LNCaP clone FGC (cell line): ENCODE measurements at regions not wholly inside any gene's neighbourhood (a gene's known extent, or its start where the extent isn't known, plus 50 kb on each side); places are given as distances from the start of the nearest gene placed in this dataset.
"Not testable (repeated sequence)": the region's sequence is repeated elsewhere in the genome, so short reads cannot be mapped to it uniquely, and the experiment has no call there.

Experiments
- DNase-seq: peaks from one replicate; pipeline ENCODE4 v3.0.0-alpha.2; 2011; ENCODE audit warnings: low read depth
- H3K4me3 ChIP-seq: 2 replicates; pipeline ENCODE4 v1.5.1; 2011; ENCODE audit warnings: mild to moderate bottlenecking, low read depth, low read length, control low read depth
- TF ChIP-seq, protein P1 (sequence below): IDR thresholded peaks from 2 replicates; pipeline ENCODE4 v1.5.1; 2012; ENCODE audit warnings: mild to moderate bottlenecking; ENCODE audit not compliant: control insufficient read depth, insufficient read depth; ENCODE audit errors: extremely low read depth

GRCh38 chr7:35961260-35961659, 160.4 kb downstream of the SEPTIN7 start:
- not testable (repeated sequence) for H3K4me3 ChIP-seq, DNase-seq

GRCh38 chr7:35962607-35963006, 161.8 kb downstream of the SEPTIN7 start:
- not testable (repeated sequence) for H3K4me3 ChIP-seq

DNA sequence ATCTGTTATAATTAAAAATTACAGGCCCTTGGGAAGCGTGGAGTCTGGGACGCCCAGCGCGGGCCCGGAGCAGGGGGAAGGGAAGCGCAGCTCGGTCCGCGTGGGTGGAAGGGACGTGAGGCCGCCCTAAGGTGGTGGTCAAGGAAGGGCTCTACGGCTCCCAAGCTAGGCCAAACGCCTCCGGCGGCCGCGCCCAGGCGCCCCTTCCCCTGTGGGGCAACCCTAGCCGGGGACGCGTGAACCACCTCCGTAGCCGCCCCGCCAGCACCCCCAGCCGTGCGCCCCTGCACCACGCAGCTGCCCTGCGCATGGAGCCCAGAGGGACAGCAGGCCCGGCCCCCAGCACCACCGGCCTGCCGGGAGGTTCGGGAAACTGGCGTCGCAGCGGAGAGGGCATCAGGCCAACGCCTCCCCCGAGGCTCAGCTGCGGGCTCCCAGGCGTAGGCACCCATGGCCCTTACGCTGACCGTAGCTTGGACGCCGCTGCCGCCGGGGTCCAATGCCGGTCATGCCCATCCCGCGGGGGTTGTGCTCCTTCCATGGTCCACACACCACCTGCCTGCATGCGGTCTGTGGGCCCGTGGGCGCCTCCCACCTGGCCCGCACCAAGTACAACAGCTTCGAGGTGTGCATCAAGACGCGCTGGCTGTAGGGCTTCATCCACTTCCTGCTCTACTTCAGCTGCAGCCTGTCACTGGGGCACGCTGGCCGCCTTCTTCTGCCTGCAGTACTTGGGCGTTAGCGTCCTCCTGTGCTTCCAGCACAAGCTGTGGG, 166.7 kb downstream of the SEPTIN7 start:
- DNase-seq: no peak
- TF ChIP-seq, protein P1, sequence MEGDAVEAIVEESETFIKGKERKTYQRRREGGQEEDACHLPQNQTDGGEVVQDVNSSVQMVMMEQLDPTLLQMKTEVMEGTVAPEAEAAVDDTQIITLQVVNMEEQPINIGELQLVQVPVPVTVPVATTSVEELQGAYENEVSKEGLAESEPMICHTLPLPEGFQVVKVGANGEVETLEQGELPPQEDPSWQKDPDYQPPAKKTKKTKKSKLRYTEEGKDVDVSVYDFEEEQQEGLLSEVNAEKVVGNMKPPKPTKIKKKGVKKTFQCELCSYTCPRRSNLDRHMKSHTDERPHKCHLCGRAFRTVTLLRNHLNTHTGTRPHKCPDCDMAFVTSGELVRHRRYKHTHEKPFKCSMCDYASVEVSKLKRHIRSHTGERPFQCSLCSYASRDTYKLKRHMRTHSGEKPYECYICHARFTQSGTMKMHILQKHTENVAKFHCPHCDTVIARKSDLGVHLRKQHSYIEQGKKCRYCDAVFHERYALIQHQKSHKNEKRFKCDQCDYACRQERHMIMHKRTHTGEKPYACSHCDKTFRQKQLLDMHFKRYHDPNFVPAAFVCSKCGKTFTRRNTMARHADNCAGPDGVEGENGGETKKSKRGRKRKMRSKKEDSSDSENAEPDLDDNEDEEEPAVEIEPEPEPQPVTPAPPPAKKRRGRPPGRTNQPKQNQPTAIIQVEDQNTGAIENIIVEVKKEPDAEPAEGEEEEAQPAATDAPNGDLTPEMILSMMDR: no peak
- no peak overlapping the region for H3K4me3 ChIP-seq

More at GRCh38 chr7:35962607-35963006, 161.8 kb downstream of the SEPTIN7 start:
- not testable (repeated sequence) for DNase-seq

GRCh38 chr7:35968140-35968940, 167.5 kb downstream of the SEPTIN7 start:
- H3K4me3 ChIP-seq: no peak overlapping the region
- TF ChIP-seq, protein P1: no peak
- no peak for DNase-seq

DNA sequence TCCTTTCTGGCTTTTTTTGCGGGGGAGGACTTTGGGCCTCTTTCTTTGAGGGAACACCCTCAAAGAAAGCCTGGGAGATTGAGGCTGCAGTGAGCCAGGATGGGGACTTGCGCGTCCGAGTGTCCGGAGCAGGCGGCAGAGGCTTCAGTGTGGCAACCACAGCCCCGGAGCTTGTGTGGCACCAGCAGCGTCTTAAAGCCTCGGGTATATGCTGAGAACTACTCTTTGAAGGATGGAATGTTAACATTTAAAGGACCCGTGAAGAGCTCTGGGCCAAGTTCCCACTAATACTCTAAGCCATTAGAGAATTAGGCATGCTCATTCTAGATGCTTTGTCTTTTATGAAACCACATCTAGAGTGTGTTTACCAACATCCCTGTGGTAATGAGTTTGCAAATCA, 168.2 kb downstream of the SEPTIN7 start:
- TF ChIP-seq, protein P1: no peak
- DNase-seq: no peak
- H3K4me3 ChIP-seq: no peak overlapping the region

GRCh38 chr7:35970458-35970857, 169.6 kb downstream of the SEPTIN7 start:
- TF ChIP-seq, protein P1: no peak
- no peak for DNase-seq
- H3K4me3 ChIP-seq: no peak overlapping the region

GRCh38 chr7:35971133-35971891, 170.5 kb downstream of the SEPTIN7 start:
- TF ChIP-seq, protein P1: no peak
- no peak overlapping the region for H3K4me3 ChIP-seq
- DNase-seq: no peak
